Lower leg skin (tissue), 3 donors: ENCODE measurements at regions not wholly inside any gene's neighbourhood (a gene's known extent, or its start where the extent isn't known, plus 50 kb on each side); places are given as distances from the start of the nearest gene placed in this dataset.

Experiments
- POLR2A ChIP-seq, 2 donors: fragments of 450-650 bp; IDR thresholded peaks; one replicate each; pipeline ENCODE4 v1.6.1; 2016 to 2017; ENCODE audit warnings: antibody characterized with exemption in 2 of 2, mild to moderate bottlenecking in 1 of 2, moderate library complexity in 1 of 2
- TF ChIP-seq, protein P1 (sequence below), 3 donors: fragments of 450-650 bp; IDR thresholded peaks; one replicate each; pipeline ENCODE4 v1.5.1; 2016; ENCODE audit warnings: antibody characterized with exemption in 3 of 3, mild to moderate bottlenecking in 3 of 3, moderate library complexity in 2 of 3

DNA sequence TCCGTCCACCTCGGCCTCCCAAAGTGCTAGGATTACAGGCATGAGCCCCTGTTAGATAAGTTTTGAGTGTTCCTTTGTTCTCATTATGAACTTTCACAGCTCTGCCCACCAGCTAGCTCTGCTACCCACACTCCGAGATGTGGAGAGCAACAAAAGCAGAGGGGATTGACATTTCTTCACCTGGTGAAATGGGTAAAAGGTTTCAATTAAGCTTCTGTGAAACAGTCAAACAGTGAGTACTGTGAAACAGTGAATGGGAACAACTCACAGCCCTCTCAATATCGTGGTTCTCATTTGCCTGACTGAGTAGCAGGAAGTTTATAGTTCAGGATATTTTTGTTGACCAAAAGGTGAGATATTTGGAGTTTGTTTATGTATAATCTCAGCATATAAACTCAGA, 412.8 kb downstream of the CD83 start:
- TF ChIP-seq, protein P1, sequence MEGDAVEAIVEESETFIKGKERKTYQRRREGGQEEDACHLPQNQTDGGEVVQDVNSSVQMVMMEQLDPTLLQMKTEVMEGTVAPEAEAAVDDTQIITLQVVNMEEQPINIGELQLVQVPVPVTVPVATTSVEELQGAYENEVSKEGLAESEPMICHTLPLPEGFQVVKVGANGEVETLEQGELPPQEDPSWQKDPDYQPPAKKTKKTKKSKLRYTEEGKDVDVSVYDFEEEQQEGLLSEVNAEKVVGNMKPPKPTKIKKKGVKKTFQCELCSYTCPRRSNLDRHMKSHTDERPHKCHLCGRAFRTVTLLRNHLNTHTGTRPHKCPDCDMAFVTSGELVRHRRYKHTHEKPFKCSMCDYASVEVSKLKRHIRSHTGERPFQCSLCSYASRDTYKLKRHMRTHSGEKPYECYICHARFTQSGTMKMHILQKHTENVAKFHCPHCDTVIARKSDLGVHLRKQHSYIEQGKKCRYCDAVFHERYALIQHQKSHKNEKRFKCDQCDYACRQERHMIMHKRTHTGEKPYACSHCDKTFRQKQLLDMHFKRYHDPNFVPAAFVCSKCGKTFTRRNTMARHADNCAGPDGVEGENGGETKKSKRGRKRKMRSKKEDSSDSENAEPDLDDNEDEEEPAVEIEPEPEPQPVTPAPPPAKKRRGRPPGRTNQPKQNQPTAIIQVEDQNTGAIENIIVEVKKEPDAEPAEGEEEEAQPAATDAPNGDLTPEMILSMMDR (IDR thresholded peaks at IDR 0.05): no peak
- no peak for TF ChIP-seq POLR2A (IDR thresholded peaks at IDR 0.05)
